Ovary (tissue), 7 donors: ENCODE measurements at regions not wholly inside any gene's neighbourhood (a gene's known extent, or its start where the extent isn't known, plus 50 kb on each side); places are given as distances from the start of the nearest gene placed in this dataset.

Source experiments
- DNase-seq, 5 donors: peaks; one replicate each; pipeline ENCODE4 v3.0.0-alpha.2; 2019 to 2020
- H3K27ac ChIP-seq, 2 donors: fragments of 200-600 bp; one replicate each; pipeline versions ENCODE4 v1.5.1 to v1.8.0; 2019 to 2022
- H3K27me3 ChIP-seq: fragments of 200-600 bp; one replicate; pipeline ENCODE4 v1.8.0; 2022
- H3K36me3 ChIP-seq: fragments of 200-600 bp; sonication (generic); one replicate; pipeline ENCODE4 v1.5.1; 2019
- H3K4me1 ChIP-seq: one replicate; pipeline ENCODE4 v1.8.1; 2013; ENCODE audit warnings: mild to moderate bottlenecking, moderate library complexity; ENCODE audit not compliant: insufficient read depth
- H3K4me3 ChIP-seq: fragments of 200-600 bp; sonication (generic); one replicate; pipeline ENCODE4 v1.5.1; 2017
- H3K9me3 ChIP-seq, 2 donors: fragments of 200-600 bp in 1 of 2; sonication (generic) in 1 of 2; one replicate each; pipeline versions ENCODE4 v1.5.1 to v1.8.1; 2013 to 2019; ENCODE audit warnings: mild to moderate bottlenecking in 1 of 2, moderate library complexity in 1 of 2
- CTCF ChIP-seq, 3 donors: fragments of 450-650 bp in 2 of 3; fragments of 200-600 bp in 1 of 3; IDR thresholded peaks; one replicate each; pipeline versions ENCODE4 v1.5.1 to v1.8.0; 2016 to 2022; ENCODE audit warnings: antibody characterized with exemption in 3 of 3, mild to moderate bottlenecking in 1 of 3
- EP300 ChIP-seq: sonication (generic); formaldehyde crosslinking; IDR thresholded peaks from one replicate; pipeline ENCODE4 v1.6.1; 2017; ENCODE audit warnings: antibody characterized with exemption
- POLR2A ChIP-seq: fragments of 450-650 bp; IDR thresholded peaks from one replicate; pipeline ENCODE4 v1.6.1; 2017; ENCODE audit warnings: antibody characterized with exemption, mild to moderate bottlenecking, moderate library complexity
- WGBS, 3 donors: extraction: QIAGEN DNeasy Blood & Tissue Kit in 1 of 3; methylation state at CpG; one replicate each; pipeline versions ENCODE4 v1.1.5 to v1.1.7; 2013 to 2017; 5-methylcytosine and 5-hydroxymethylcytosine counted together
- intact Hi-C, 4 donors: fragments of 100-400 bp; cut with DNase I; formaldehyde crosslinking; loops; one replicate each; pipeline versions ENCODE4 v1.11.0 to v1.15.1; 2022 to 2023
- donor health status: DM: no; HTN: no; CAD: no; lungs with moderate emphysema.
- donor health status: DM: no; HTN: no; CAD: no.
- donor health status: Bipolar disorder and iron deficiency.
- donor health status: DM: no; HTN: no; CAD: no.
- donor health status: DM: yes; HTN: yes; CAD: no.

GRCh38 chr2:16330982-16331381 is 334.7 kb downstream of the CYRIA start:
- H3K36me3 ChIP-seq, result no peaks in the 10 kb centered on the region
- H3K9me3 ChIP-seq, result no peaks in the 10 kb centered on the region
- intact Hi-C loops, result no loop called here
- H3K27me3 ChIP-seq, result no peaks in the 10 kb centered on the region
- TF ChIP-seq POLR2A (no peak), CTCF (IDR thresholded peaks at IDR 0.05) (no peak), EP300 (no peak)
- DNase-seq, result no peak
- WGBS, 3 donors, result 68 to 78% (median 68%) methylated on average over 5 of the region's 5 CpGs
- H3K4me1 ChIP-seq, result peaks cover 3% of the 10 kb centered on the region
- H3K27ac ChIP-seq, result no peak overlapping the region
- H3K4me3 ChIP-seq, result no peak overlapping the region

GRCh38 chr2:16330571-16330970 is 335.1 kb downstream of the CYRIA start:
- WGBS, 3 donors, result 32 to 44% (median 37%) methylated on average over 8 to 10 of the region's 10 CpGs

GRCh38 chr2:16330012-16330411 is 335.6 kb downstream of the CYRIA start:
- Histone ChIP-seq H3K4me3 (no peak overlapping the region), H3K27ac (no peak overlapping the region), H3K9me3 (no peaks in the 10 kb centered on the region), H3K27me3 (no peaks in the 10 kb centered on the region), H3K36me3 (no peaks in the 10 kb centered on the region), H3K4me1 (peaks cover 3% of the 10 kb centered on the region)
- TF ChIP-seq CTCF (IDR thresholded peaks at IDR 0.05) (no peak), POLR2A (no peak)
- WGBS, 3 donors, result 58 to 66% (median 64%) methylated on average over 8 of the region's 8 CpGs
- DNase-seq, result no peak
- intact Hi-C loops, result no loop called here

More at GRCh38 chr2:16330571-16330970, 335.1 kb downstream of the CYRIA start:
- H3K4me3 ChIP-seq, result no peak overlapping the region
- intact Hi-C loops, result no loop called here
- H3K27me3 ChIP-seq, result no peaks in the 10 kb centered on the region
- DNase-seq, result no peak
- H3K9me3 ChIP-seq, result no peaks in the 10 kb centered on the region
- no peak overlapping the region for H3K27ac ChIP-seq
- H3K36me3 ChIP-seq, result no peaks in the 10 kb centered on the region
- peaks cover 3% of the 10 kb centered on the region for H3K4me1 ChIP-seq
- no peak for TF ChIP-seq POLR2A
- TF ChIP-seq CTCF (IDR thresholded peaks at IDR 0.05), result no peak
- no peak for TF ChIP-seq EP300

GRCh38 chr2:16329421-16329820 is 336.2 kb downstream of the CYRIA start:
- H3K4me1 ChIP-seq, result peaks cover 3% of the 10 kb centered on the region
- intact Hi-C loops, result no loop called here
- H3K9me3 ChIP-seq, result no peaks in the 10 kb centered on the region
- no peak overlapping the region for H3K4me3 ChIP-seq
- TF ChIP-seq CTCF (IDR thresholded peaks at IDR 0.05), result no peak
- TF ChIP-seq EP300, result no peak
- TF ChIP-seq POLR2A, result no peak
- DNase-seq, result no peak
- H3K36me3 ChIP-seq, result no peaks in the 10 kb centered on the region
- no peak overlapping the region for H3K27ac ChIP-seq
- no peaks in the 10 kb centered on the region for H3K27me3 ChIP-seq
- WGBS, 3 donors, result 94 to 97% (median 96%) methylated on average over 7 of the region's 7 CpGs
